Neural cell (in vitro differentiated cells): ENCODE measurements at regions not wholly inside any gene's neighbourhood (a gene's known extent, or its start where the extent isn't known, plus 50 kb on each side); places are given as distances from the start of the nearest gene placed in this dataset.
"Not testable (repeated sequence)": the region's sequence is repeated elsewhere in the genome, so short reads cannot be mapped to it uniquely, and the experiment has no call there.

Experiments used
- H2AFZ ChIP-seq: fragments of 200-600, 300-800 bp; sonication (generic), shearing (Covaris generic); 2 replicates; pipeline ENCODE4 v1.6.0; 2014; ENCODE audit warnings: low read depth, mild to moderate bottlenecking, antibody characterized with exemption, low read length, moderate library complexity
- H3F3A ChIP-seq: fragments of 200-600 bp; shearing (Covaris generic); 2 replicates; pipeline ENCODE4 v1.6.1; 2016; ENCODE audit warnings: mild to moderate bottlenecking, moderate library complexity, mixed read lengths, antibody characterized with exemption, low read length; ENCODE audit not compliant: insufficient read depth, poor library complexity, severe bottlenecking
- H3K27ac ChIP-seq: fragments of 200-600, 300-800 bp; sonication (generic), shearing (Covaris generic); 2 replicates; pipeline ENCODE4 v1.5.1; 2014; ENCODE audit warnings: mild to moderate bottlenecking, low read length, moderate library complexity
- H3K27me3 ChIP-seq: fragments of 300-800, 200-600 bp; sonication (generic), shearing (Covaris generic); 2 replicates; pipeline ENCODE4 v1.6.0; 2014; ENCODE audit warnings: mild to moderate bottlenecking, low read depth, low read length, moderate library complexity; ENCODE audit not compliant: insufficient read depth
- H3K36me3 ChIP-seq: fragments of 300-800, 200-600 bp; sonication (generic), shearing (Covaris generic); 2 replicates; pipeline ENCODE4 v1.5.1; 2014; ENCODE audit warnings: mild to moderate bottlenecking, antibody characterized with exemption, low read length, moderate library complexity; ENCODE audit not compliant: insufficient read depth
- H3K4me2 ChIP-seq: fragments of 300-800, 200-600 bp; sonication (generic), shearing (Covaris generic); 2 replicates; pipeline ENCODE4 v1.6.0; 2014; ENCODE audit warnings: mild to moderate bottlenecking, low read length
- H3K4me3 ChIP-seq: fragments of 300-800, 200-600 bp; sonication (generic), shearing (Covaris generic); 2 replicates; pipeline ENCODE4 v1.5.1; 2014; ENCODE audit warnings: mild to moderate bottlenecking, low read length, moderate library complexity
- H3K79me2 ChIP-seq: fragments of 200-600 bp; shearing (Covaris generic); replicated peaks from 2 replicates; pipeline ENCODE4 v1.6.0; 2014; ENCODE audit warnings: mild to moderate bottlenecking, low read length, moderate library complexity; ENCODE audit not compliant: insufficient read depth
- H3K9ac ChIP-seq: fragments of 300-800, 200-600 bp; sonication (generic), shearing (Covaris generic); 2 replicates; pipeline ENCODE4 v1.6.1; 2016; ENCODE audit warnings: mild to moderate bottlenecking, low read length, mixed read lengths
- H3K9me2 ChIP-seq: fragments of 200-600 bp; shearing (Covaris generic); 2 replicates; pipeline ENCODE4 v1.6.1; 2016; ENCODE audit warnings: mild to moderate bottlenecking, low read length, mixed read lengths; ENCODE audit not compliant: insufficient read depth
- H3K9me3 ChIP-seq: fragments of 200-600, 300-800 bp; sonication (generic), shearing (Covaris generic); 2 replicates; pipeline ENCODE4 v1.6.1; 2016; ENCODE audit warnings: mild to moderate bottlenecking, mixed run types, low read length, moderate library complexity, mixed read lengths
- H4K20me1 ChIP-seq: fragments of 200-600 bp; shearing (Covaris generic); 2 replicates; pipeline ENCODE4 v1.6.1; 2016; ENCODE audit warnings: mild to moderate bottlenecking, mixed run types; ENCODE audit not compliant: insufficient read depth
- CTCF ChIP-seq: fragments of 450-650 bp; IDR thresholded peaks from 2 replicates; pipeline ENCODE4 v1.5.1; 2014; ENCODE audit warnings: antibody characterized with exemption, mild to moderate bottlenecking, moderate library complexity; ENCODE audit not compliant: poor library complexity, severe bottlenecking
- EP300 ChIP-seq: fragments of 450-650 bp; conservative IDR thresholded peaks from 2 replicates; pipeline ENCODE4 v1.6.1; 2014; ENCODE audit warnings: antibody characterized with exemption, mild to moderate bottlenecking, moderate library complexity; ENCODE audit not compliant: poor library complexity, severe bottlenecking
- EZH2 ChIP-seq: fragments of 200-600, 300-800 bp; shearing (Covaris generic), sonication (generic); IDR thresholded peaks from 2 replicates; pipeline ENCODE4 v1.6.1; 2014; ENCODE audit warnings: antibody characterized with exemption, low read length, borderline replicate concordance, mild to moderate bottlenecking; ENCODE audit not compliant: insufficient read depth, poor library complexity, severe bottlenecking
- MXI1 ChIP-seq: fragments of 450-650 bp; conservative IDR thresholded peaks from 2 replicates; pipeline ENCODE4 v1.6.1; 2014; ENCODE audit warnings: antibody characterized with exemption, mild to moderate bottlenecking; ENCODE audit not compliant: poor library complexity, severe bottlenecking
- POLR2AphosphoS5 ChIP-seq: IDR thresholded peaks from 2 replicates; pipeline ENCODE4 v1.6.1; 2012
- RAD21 ChIP-seq: fragments of 450-650 bp; conservative IDR thresholded peaks from 2 replicates; pipeline ENCODE4 v1.6.1; 2014; ENCODE audit warnings: antibody characterized with exemption, mild to moderate bottlenecking, moderate library complexity
- REST ChIP-seq: IDR thresholded peaks from 2 replicates; pipeline ENCODE4 v1.6.1; 2012; ENCODE audit warnings: borderline replicate concordance
- SMC3 ChIP-seq: fragments of 450-650 bp; conservative IDR thresholded peaks from 2 replicates; pipeline ENCODE4 v1.6.1; 2014; ENCODE audit warnings: antibody characterized with exemption, mild to moderate bottlenecking, moderate library complexity; ENCODE audit not compliant: poor library complexity
- TAF1 ChIP-seq: IDR thresholded peaks from 2 replicates; pipeline ENCODE4 v1.6.1; 2012; ENCODE audit warnings: low read depth

GRCh38 chr6:134795001-134795400 lies 154.9 kb downstream of the ALDH8A1 start:
- Histone ChIP-seq H3F3A (no peaks in the 10 kb centered on the region), H3K9me2 (no peaks in the 10 kb centered on the region), H3K4me3 (no peak overlapping the region), H4K20me1 (no peaks in the 10 kb centered on the region), H3K79me2 (no peaks in the 10 kb centered on the region), H3K9me3 (no peaks in the 10 kb centered on the region), H3K9ac (no peak overlapping the region), H3K36me3 (no peaks in the 10 kb centered on the region), H3K27ac (no peak overlapping the region), H3K4me2 (no peak overlapping the region), H3K27me3 (no peaks in the 10 kb centered on the region), H2AFZ (no peak overlapping the region)
- TF ChIP-seq TAF1 (no peak), MXI1 (no peak), RAD21 (no peak), POLR2AphosphoS5 (no peak), SMC3 (no peak), EP300 (no peak), CTCF (no peak), EZH2 (no peak), REST (no peak)

GRCh38 chr6:134791243-134791843 lies 158.6 kb downstream of the ALDH8A1 start:
- not testable (repeated sequence) for H3K9ac ChIP-seq, H3K9me2 ChIP-seq, H3K79me2 ChIP-seq, H4K20me1 ChIP-seq, H2AFZ ChIP-seq, H3K4me2 ChIP-seq, H3K4me3 ChIP-seq, H3K36me3 ChIP-seq, H3K27me3 ChIP-seq, H3K9me3 ChIP-seq, H3K27ac ChIP-seq, H3F3A ChIP-seq
